ENCODE measurements at regions not wholly inside any gene's neighbourhood (a gene's known extent, or its start where the extent isn't known, plus 50 kb on each side); places are given as distances from the start of the nearest gene placed in this dataset.

GRCh38 chr19:30174791-30175190 lies 197.4 kb upstream of the ZNF536 start:
- H3K27me3 Mint-ChIP-seq: peaks cover 2% of the 10 kb centered on the region
- no peak overlapping the region for H3K27ac Mint-ChIP-seq
- intact Hi-C loops (cut with micrococcal nuclease): no loop called here
- no peak overlapping the region for H3K4me3 Mint-ChIP-seq
- no peaks in the 10 kb centered on the region for H3K4me1 Mint-ChIP-seq
- no peak for DNase-seq
- peaks cover 15% of the 10 kb centered on the region for H3K9me3 Mint-ChIP-seq
- H3K36me3 Mint-ChIP-seq (ENCODE audit: low read depth): no peaks in the 10 kb centered on the region

GRCh38 chr19:30175987-30176386 lies 196.2 kb upstream of the ZNF536 start:
- DNase-seq: peak; percentile 40
- Mint-ChIP-seq H3K9me3 (peaks cover 15% of the 10 kb centered on the region), H3K27me3 (peaks cover 2% of the 10 kb centered on the region), H3K4me3 (no peak overlapping the region), H3K4me1 (no peaks in the 10 kb centered on the region), H3K36me3 (ENCODE audit: low read depth) (no peaks in the 10 kb centered on the region), H3K27ac (no peak overlapping the region)
- intact Hi-C loops (cut with micrococcal nuclease): no loop called here

- Mint-ChIP-seq H3K4me3 (no peak overlapping the region), H3K36me3 (ENCODE audit: low read depth) (no peaks in the 10 kb centered on the region), H3K9me3 (peaks cover 20% of the 10 kb centered on the region), H3K27ac (no peak overlapping the region), H3K4me1 (no peaks in the 10 kb centered on the region), H3K27me3 (peaks cover 2% of the 10 kb centered on the region)
- peak; percentile 23 for DNase-seq
- intact Hi-C loops (cut with micrococcal nuclease): no loop called here
Observed at GRCh38 chr19:30178721-30179402, 193.3 kb upstream of the ZNF536 start.

GRCh38 chr19:30180691-30181090 lies 191.5 kb upstream of the ZNF536 start:
- intact Hi-C loops (cut with micrococcal nuclease): no loop called here
- H3K27ac Mint-ChIP-seq: no peak overlapping the region

GRCh38 chr19:30183807-30184490 lies 188.2 kb upstream of the ZNF536 start:
- Mint-ChIP-seq H3K4me1 (no peaks in the 10 kb centered on the region), H3K9me3 (peaks cover 18% of the 10 kb centered on the region), H3K36me3 (ENCODE audit: low read depth) (no peaks in the 10 kb centered on the region), H3K27ac (no peak overlapping the region), H3K27me3 (peaks cover 2% of the 10 kb centered on the region), H3K4me3 (no peak overlapping the region)
- DNase-seq: no peak
- intact Hi-C loops (cut with micrococcal nuclease): no loop called here

More at GRCh38 chr19:30180691-30181090, 191.5 kb upstream of the ZNF536 start:
- no peak for DNase-seq
- Mint-ChIP-seq H3K27me3 (peaks cover 2% of the 10 kb centered on the region), H3K9me3 (peaks cover 24% of the 10 kb centered on the region), H3K36me3 (ENCODE audit: low read depth) (no peaks in the 10 kb centered on the region), H3K4me3 (no peak overlapping the region), H3K4me1 (no peaks in the 10 kb centered on the region)

- intact Hi-C loops (cut with micrococcal nuclease): no loop called here
- no peaks in the 10 kb centered on the region for H3K4me1 Mint-ChIP-seq
- H3K27me3 Mint-ChIP-seq: peaks cover 3% of the 10 kb centered on the region
- H3K27ac Mint-ChIP-seq: no peak overlapping the region
- no peak overlapping the region for H3K4me3 Mint-ChIP-seq
- no peaks in the 10 kb centered on the region for H3K36me3 Mint-ChIP-seq (ENCODE audit: low read depth)
- DNase-seq: peak; percentile 21
- H3K9me3 Mint-ChIP-seq: peaks cover 5% of the 10 kb centered on the region
Observed at GRCh38 chr19:30202060-30202600, 170.1 kb upstream of the ZNF536 start.

- Mint-ChIP-seq H3K27ac (no peak overlapping the region), H3K4me3 (no peak overlapping the region), H3K36me3 (ENCODE audit: low read depth) (no peaks in the 10 kb centered on the region), H3K27me3 (peaks cover 3% of the 10 kb centered on the region), H3K4me1 (no peaks in the 10 kb centered on the region), H3K9me3 (no peaks in the 10 kb centered on the region)
- intact Hi-C loops (cut with micrococcal nuclease): no loop called here
- peak; percentile 32 for DNase-seq
Observed at GRCh38 chr19:30204721-30205120, 167.5 kb upstream of the ZNF536 start.

- Mint-ChIP-seq H3K36me3 (ENCODE audit: low read depth) (no peaks in the 10 kb centered on the region), H3K4me3 (no peak overlapping the region), H3K9me3 (no peaks in the 10 kb centered on the region), H3K27me3 (peaks cover 3% of the 10 kb centered on the region), H3K4me1 (no peaks in the 10 kb centered on the region), H3K27ac (no peak overlapping the region)
- intact Hi-C loops (cut with micrococcal nuclease): no loop called here
- DNase-seq: peak; percentile 27
Observed at GRCh38 chr19:30206187-30206586, 166.0 kb upstream of the ZNF536 start.

- intact Hi-C loops (cut with micrococcal nuclease): no loop called here
- H3K9me3 Mint-ChIP-seq: no peaks in the 10 kb centered on the region
- no peaks in the 10 kb centered on the region for H3K36me3 Mint-ChIP-seq (ENCODE audit: low read depth)
- no peak overlapping the region for H3K27ac Mint-ChIP-seq
- no peak overlapping the region for H3K4me3 Mint-ChIP-seq
- peak; percentile 48 for DNase-seq
- peaks cover 3% of the 10 kb centered on the region for H3K27me3 Mint-ChIP-seq
- no peaks in the 10 kb centered on the region for H3K4me1 Mint-ChIP-seq
Observed at GRCh38 chr19:30207357-30207756, 164.8 kb upstream of the ZNF536 start.

- H3K4me3 Mint-ChIP-seq: no peak overlapping the region
- no peaks in the 10 kb centered on the region for H3K9me3 Mint-ChIP-seq
- no peak for DNase-seq
- no peaks in the 10 kb centered on the region for H3K36me3 Mint-ChIP-seq (ENCODE audit: low read depth)
- intact Hi-C loops (cut with micrococcal nuclease): no loop called here
- H3K27ac Mint-ChIP-seq: no peak overlapping the region
- H3K27me3 Mint-ChIP-seq: peaks cover 3% of the 10 kb centered on the region
- H3K4me1 Mint-ChIP-seq: no peaks in the 10 kb centered on the region
Observed at GRCh38 chr19:30208436-30209060, 163.6 kb upstream of the ZNF536 start.

- Mint-ChIP-seq H3K4me3 (no peak overlapping the region), H3K4me1 (peaks cover 6% of the 10 kb centered on the region), H3K36me3 (ENCODE audit: low read depth) (no peaks in the 10 kb centered on the region), H3K9me3 (no peaks in the 10 kb centered on the region), H3K27ac (no peak overlapping the region), H3K27me3 (peaks cover 3% of the 10 kb centered on the region)
- intact Hi-C loops (cut with micrococcal nuclease): no loop called here
- no peak for DNase-seq
Observed at GRCh38 chr19:30209617-30210600, 162.3 kb upstream of the ZNF536 start.

GRCh38 chr19:30212574-30212973 lies 159.6 kb upstream of the ZNF536 start:
- H3K36me3 Mint-ChIP-seq (ENCODE audit: low read depth): no peaks in the 10 kb centered on the region
- peaks cover 9% of the 10 kb centered on the region for H3K4me1 Mint-ChIP-seq
- H3K4me3 Mint-ChIP-seq: no peak overlapping the region
- H3K27ac Mint-ChIP-seq: no peak overlapping the region
- peaks cover 9% of the 10 kb centered on the region for H3K27me3 Mint-ChIP-seq
- no peak for DNase-seq
- H3K9me3 Mint-ChIP-seq: no peaks in the 10 kb centered on the region
- intact Hi-C loops (cut with micrococcal nuclease): no loop called here

- Mint-ChIP-seq H3K27ac (peak overlapping the region; percentile 14), H3K9me3 (no peaks in the 10 kb centered on the region), H3K4me3 (peak overlapping the region; percentile 7), H3K36me3 (ENCODE audit: low read depth) (no peaks in the 10 kb centered on the region), H3K4me1 (peaks cover 9% of the 10 kb centered on the region), H3K27me3 (peaks cover 6% of the 10 kb centered on the region)
- DNase-seq: peak; percentile 83
- intact Hi-C loops (cut with micrococcal nuclease): no loop called here
Observed at GRCh38 chr19:30214651-30215051, 157.5 kb upstream of the ZNF536 start.

All from activated CD4-positive, alpha-beta T cell treated with anti-CD3 and anti-CD28 coated beads, Interleukin-2, amount 10 ng/mL, durations not matched to agents 24 days and 14 days (primary cell).